COR-L47 (cell line): ENCODE measurements at regions not wholly inside any gene's neighbourhood (a gene's known extent, or its start where the extent isn't known, plus 50 kb on each side); places are given as distances from the start of the nearest gene placed in this dataset.
A peak's percentile ranks its signal among the peaks of the same experiment; 100 is the strongest.

ENCODE experiments used
- DNase-seq: peaks from one replicate; lab custom pipeline; 2025; lab: John Stamatoyannopoulos, UW

DNA sequence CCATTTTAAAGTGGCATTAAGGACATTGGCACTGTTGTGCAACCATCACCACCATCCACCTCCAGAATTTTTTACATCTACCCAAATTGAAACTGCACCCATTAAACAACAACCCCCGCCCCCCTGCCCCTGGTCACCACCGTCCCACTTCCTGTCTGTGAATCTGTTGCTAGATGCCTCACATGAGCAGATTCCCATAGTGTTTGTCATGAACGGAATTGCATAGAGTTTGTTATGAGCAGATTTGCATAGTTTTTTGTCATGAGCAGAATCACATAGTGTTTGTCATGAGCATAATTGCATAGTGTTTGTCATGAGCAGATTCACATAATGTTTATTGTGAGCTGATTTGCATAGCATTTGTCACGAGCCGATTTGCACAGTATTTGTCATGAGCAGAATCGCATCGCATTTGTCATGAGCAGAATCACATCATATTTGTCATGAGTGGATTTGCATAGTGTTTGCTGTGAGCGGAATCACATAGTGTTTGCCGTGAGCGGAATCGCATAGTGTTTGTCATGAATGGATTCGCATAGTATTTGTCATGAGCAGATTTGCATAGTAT is 54.0 kb upstream of the GTF3A start:
- DNase-seq: no peak

DNA sequence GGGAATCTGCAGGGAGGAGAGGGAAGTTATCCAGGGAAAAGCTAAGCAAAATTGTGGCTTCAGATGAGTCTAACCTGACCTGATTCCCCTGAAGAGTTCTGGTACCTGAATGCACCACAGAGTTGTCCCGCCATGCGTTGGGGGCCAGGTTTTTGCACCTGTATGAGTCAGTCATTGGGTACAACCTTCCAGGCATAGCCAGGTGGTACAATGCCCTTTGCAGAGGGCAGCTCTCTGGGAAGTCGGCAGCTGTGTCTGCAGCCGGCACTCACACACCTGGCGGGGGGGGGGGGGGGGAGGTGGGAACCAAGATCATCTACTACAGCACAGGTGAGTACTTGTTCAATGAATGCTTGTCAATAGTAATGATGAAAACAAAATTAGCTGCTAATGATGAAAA is 52.5 kb upstream of the GTF3A start:
- DNase-seq: peak; percentile 61

GRCh38 chr13:27372896-27373295 is 51.5 kb upstream of the GTF3A start:
- peak; percentile 87 for DNase-seq

DNA sequence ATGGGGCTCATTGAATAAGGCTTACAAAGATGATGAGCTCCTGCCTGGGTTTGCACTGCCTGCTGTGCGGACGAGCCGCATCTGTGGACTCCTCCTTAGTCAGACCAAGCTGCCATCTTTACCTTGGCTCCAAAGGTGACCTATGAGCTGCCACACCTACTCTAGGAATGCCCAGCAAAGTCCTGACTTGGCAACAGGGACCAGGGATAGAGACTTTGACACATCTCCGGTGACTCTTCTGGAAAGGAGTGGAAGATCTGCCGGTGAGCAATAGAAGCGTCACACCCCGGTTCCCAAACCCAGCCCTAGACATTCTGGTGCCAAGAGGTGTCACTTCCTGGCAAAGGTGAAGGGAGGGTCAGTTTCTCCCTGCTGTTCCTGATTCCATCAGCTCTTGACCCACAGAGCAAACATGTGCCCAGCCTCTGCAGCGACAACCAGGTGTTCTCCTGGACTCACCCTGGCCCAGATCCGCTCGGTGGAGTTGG is 50.2 kb upstream of the GTF3A start:
- no peak for DNase-seq
